Smooth muscle cell (in vitro differentiated cells): ENCODE measurements at regions not wholly inside any gene's neighbourhood (a gene's known extent, or its start where the extent isn't known, plus 50 kb on each side); places are given as distances from the start of the nearest gene placed in this dataset.

ENCODE experiments used
- DNase-seq: peaks from one replicate; lab custom pipeline; 2025; ENCODE audit not compliant: unreplicated experiment; lab: John Stamatoyannopoulos, UW
- H2AFZ ChIP-seq: fragments of 200-600 bp; sonication (generic); 2 replicates; pipeline ENCODE4 v1.6.0; 2016; ENCODE audit warnings: antibody characterized with exemption, low read depth, mild to moderate bottlenecking
- H3F3A ChIP-seq: fragments of 200-600 bp; sonication (generic); 2 replicates; pipeline ENCODE4 v1.6.0; 2017; ENCODE audit warnings: antibody characterized with exemption, low read depth
- H3K27ac ChIP-seq: fragments of 200-600 bp; sonication (generic); 2 replicates; pipeline ENCODE4 v1.5.1; 2016; ENCODE audit warnings: low read depth, mild to moderate bottlenecking
- H3K27me3 ChIP-seq: fragments of 200-600 bp; sonication (generic); 2 replicates; pipeline ENCODE4 v1.6.1; 2016; ENCODE audit warnings: low read depth, mild to moderate bottlenecking
- H3K36me3 ChIP-seq: fragments of 200-600 bp; sonication (generic); 2 replicates; pipeline ENCODE4 v1.5.1; 2016; ENCODE audit warnings: low read depth
- H3K4me1 ChIP-seq: fragments of 200-600 bp; sonication (generic); 2 replicates; pipeline ENCODE4 v1.5.1; 2016; ENCODE audit warnings: low read depth
- H3K4me2 ChIP-seq: fragments of 200-600 bp; sonication (generic); 2 replicates; pipeline ENCODE4 v1.6.0; 2016; ENCODE audit warnings: mild to moderate bottlenecking
- H3K4me3 ChIP-seq: fragments of 200-600 bp; sonication (generic); 2 replicates; pipeline ENCODE4 v1.5.1; 2016; ENCODE audit warnings: mild to moderate bottlenecking
- H3K79me2 ChIP-seq: fragments of 200-600 bp; sonication (generic); 2 replicates; pipeline ENCODE4 v1.6.0; 2016; ENCODE audit warnings: low read depth, mild to moderate bottlenecking
- H3K9ac ChIP-seq: fragments of 200-600 bp; sonication (generic); 2 replicates; pipeline ENCODE4 v1.6.0; 2016; ENCODE audit warnings: low read depth
- H3K9me3 ChIP-seq: fragments of 200-600 bp; sonication (generic); replicated peaks from 2 replicates; pipeline ENCODE4 v1.5.1; 2016; ENCODE audit warnings: low read depth
- H4K20me1 ChIP-seq: fragments of 200-600 bp; sonication (generic); 2 replicates; pipeline ENCODE4 v1.6.0; 2016; ENCODE audit warnings: low read depth
- CTCF ChIP-seq: fragments of 200-600 bp; sonication (generic); IDR thresholded peaks from 2 replicates; pipeline ENCODE4 v1.5.1; 2017; ENCODE audit warnings: borderline replicate concordance, mild to moderate bottlenecking, antibody characterized with exemption; ENCODE audit not compliant: insufficient read depth, poor library complexity, severe bottlenecking
- WGBS: methylation state at CpG from one replicate; pipeline ENCODE4 v1.1.7; 2016; ENCODE audit warnings: low lambda C conversion rate; 5-methylcytosine and 5-hydroxymethylcytosine counted together

GRCh38 chr20:7333841-7334240, 566.4 kb downstream of the BMP2 start:
- Histone ChIP-seq H3K4me2 (no peak overlapping the region), H3K9ac (no peak overlapping the region), H3F3A (no peaks in the 10 kb centered on the region), H4K20me1 (no peaks in the 10 kb centered on the region), H3K27me3 (no peaks in the 10 kb centered on the region), H3K79me2 (no peaks in the 10 kb centered on the region), H3K4me1 (no peaks in the 10 kb centered on the region), H3K4me3 (no peak overlapping the region), H2AFZ (no peak overlapping the region), H3K9me3 (no peaks in the 10 kb centered on the region), H3K27ac (no peak overlapping the region), H3K36me3 (no peaks in the 10 kb centered on the region)
- TF ChIP-seq CTCF, result no peak
- no peak for DNase-seq
- 89% methylated on average over 3 of the region's 3 CpGs for WGBS

GRCh38 chr20:7346026-7346425, 578.5 kb downstream of the BMP2 start:
- Histone ChIP-seq H3K9ac (no peak overlapping the region), H3K36me3 (no peaks in the 10 kb centered on the region), H3K9me3 (no peaks in the 10 kb centered on the region), H3K79me2 (no peaks in the 10 kb centered on the region), H3F3A (no peaks in the 10 kb centered on the region), H3K27ac (peak overlapping the region; percentile 85), H3K4me1 (no peaks in the 10 kb centered on the region), H4K20me1 (no peaks in the 10 kb centered on the region), H3K27me3 (no peaks in the 10 kb centered on the region), H3K4me2 (no peak overlapping the region), H2AFZ (no peak overlapping the region), H3K4me3 (no peak overlapping the region)
- WGBS, result 93% methylated on average over 3 of the region's 3 CpGs
- no peak for DNase-seq
- TF ChIP-seq CTCF, result no peak

- peak overlapping the region; percentile 85 for H3K27ac ChIP-seq
- peak overlapping the region; percentile 65 for H3K9ac ChIP-seq
- no peaks in the 10 kb centered on the region for H3K27me3 ChIP-seq
- no peaks in the 10 kb centered on the region for H4K20me1 ChIP-seq
- H3K36me3 ChIP-seq, result no peaks in the 10 kb centered on the region
- H3K4me2 ChIP-seq, result no peak overlapping the region
- no peak overlapping the region for H3K4me3 ChIP-seq
- no peaks in the 10 kb centered on the region for H3K4me1 ChIP-seq
- no peak for DNase-seq
- no peaks in the 10 kb centered on the region for H3F3A ChIP-seq
- WGBS, result 98% methylated on average over 1 of the region's 1 CpG
- no peak overlapping the region for H2AFZ ChIP-seq
- TF ChIP-seq CTCF, result no peak
- H3K79me2 ChIP-seq, result no peaks in the 10 kb centered on the region
- H3K9me3 ChIP-seq, result no peaks in the 10 kb centered on the region
Observed at GRCh38 chr20:7346562-7346961, 579.1 kb downstream of the BMP2 start.

GRCh38 chr20:7347409-7347808, 579.9 kb downstream of the BMP2 start:
- Histone ChIP-seq H3K4me3 (no peak overlapping the region), H3K79me2 (no peaks in the 10 kb centered on the region), H3K4me1 (no peaks in the 10 kb centered on the region), H3F3A (no peaks in the 10 kb centered on the region), H3K36me3 (no peaks in the 10 kb centered on the region), H3K9ac (peak overlapping the region; percentile 65), H3K9me3 (no peaks in the 10 kb centered on the region), H2AFZ (no peak overlapping the region), H3K4me2 (peak overlapping the region; percentile 4), H3K27me3 (no peaks in the 10 kb centered on the region), H3K27ac (peak overlapping the region; percentile 85), H4K20me1 (no peaks in the 10 kb centered on the region)
- WGBS, result 65% methylated on average over 2 of the region's 2 CpGs
- TF ChIP-seq CTCF, result no peak
- DNase-seq, result no peak
